ENCODE measurements at regions not wholly inside any gene's neighbourhood (a gene's known extent, or its start where the extent isn't known, plus 50 kb on each side); places are given as distances from the start of the nearest gene placed in this dataset.

DNA sequence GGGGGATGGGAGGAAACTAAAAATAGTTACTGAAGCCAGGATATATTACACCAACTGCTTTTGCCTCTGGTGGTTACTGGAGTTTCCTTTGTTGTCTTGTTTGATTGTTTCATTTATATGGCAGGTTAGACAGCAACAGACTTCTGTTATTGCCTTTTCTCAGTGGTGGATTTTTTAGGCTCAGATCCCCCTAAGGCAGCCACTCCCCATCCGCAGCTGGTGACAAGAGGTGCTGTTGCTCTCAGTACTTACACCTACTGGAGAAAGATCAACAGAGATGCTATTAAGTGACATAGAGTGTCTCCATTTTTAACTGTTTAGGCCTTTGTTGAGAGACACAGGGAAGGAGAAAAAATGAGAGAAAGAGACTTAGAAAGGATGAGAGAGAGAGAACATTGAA lies 552.1 kb downstream of the PKHD1 start:
- peaks cover 0 to 5% of the 10 kb centered on the region in 2 experiments for H3K4me1 ChIP-seq (ENCODE audit: control insufficient read depth in 1 of 2, insufficient read depth in 2 of 2, low read length in 2 of 2)
- H3K27me3 ChIP-seq (ENCODE audit: insufficient read depth, low read length) = no peaks in the 10 kb centered on the region
- no peaks in the 10 kb centered on the region for H3K79me1 ChIP-seq (ENCODE audit: low read length)
- no peak overlapping the region for H3K14ac ChIP-seq (ENCODE audit: low read length)
- H3K4me3 ChIP-seq (ENCODE audit: low read depth, low read length) = no peak overlapping the region
- no peak overlapping the region for H2BK120ac ChIP-seq (ENCODE audit: insufficient read depth, low read length, poor library complexity)
- no peak overlapping the region for H4K91ac ChIP-seq (ENCODE audit: low read depth, low read length)
- WGBS (ENCODE audit: extremely low coverage, insufficient coverage, insufficient read length) = no CpG with 5 or more reads among the region's 1 CpG
- DNase-seq = no peak
- no peaks in the 10 kb centered on the region for H3K79me2 ChIP-seq (ENCODE audit: control insufficient read depth, insufficient read depth, low read length, poor library complexity)
- H2AFZ ChIP-seq (ENCODE audit: insufficient read depth, low read length, poor library complexity) = no peak overlapping the region
- no peak overlapping the region for H3K4ac ChIP-seq (ENCODE audit: low read depth, low read length)
- no peak overlapping the region for H3K9ac ChIP-seq (ENCODE audit: low read length)
- no peak overlapping the region for H3K4me2 ChIP-seq (ENCODE audit: low read length)
- H2BK5ac ChIP-seq (ENCODE audit: low read depth, low read length, poor library complexity) = no peak overlapping the region
- H4K12ac ChIP-seq (ENCODE audit: low read depth, low read length) = no peak overlapping the region
- no peak overlapping the region for H4K8ac ChIP-seq (ENCODE audit: low read depth, low read length)
- H2AK5ac ChIP-seq (ENCODE audit: low read length) = no peak overlapping the region
- no peak overlapping the region for H3K23ac ChIP-seq (ENCODE audit: low read length)
- no peak overlapping the region for H3K27ac ChIP-seq (ENCODE audit: low read depth, low read length)
- no peak overlapping the region for H2BK12ac ChIP-seq (ENCODE audit: low read length)
- H3K18ac ChIP-seq (ENCODE audit: low read length) = no peak overlapping the region
- no peaks in the 10 kb centered on the region for H3K9me3 ChIP-seq (ENCODE audit: insufficient read depth, low read depth, low read length)
- H3K36me3 ChIP-seq (ENCODE audit: control insufficient read depth in 1 of 2, insufficient read depth in 2 of 2, low read length in 2 of 2) = no peaks in the 10 kb centered on the region

- peaks cover 0 to 5% of the 10 kb centered on the region in 2 experiments for H3K4me1 ChIP-seq (ENCODE audit: control insufficient read depth in 1 of 2, insufficient read depth in 2 of 2, low read length in 2 of 2)
- no peaks in the 10 kb centered on the region for H3K27me3 ChIP-seq (ENCODE audit: insufficient read depth, low read length)
- no peak overlapping the region for H4K91ac ChIP-seq (ENCODE audit: low read depth, low read length)
- H2AFZ ChIP-seq (ENCODE audit: insufficient read depth, low read length, poor library complexity) = no peak overlapping the region
- no peak overlapping the region for H3K9ac ChIP-seq (ENCODE audit: low read length)
- no peak overlapping the region for H3K4me3 ChIP-seq (ENCODE audit: low read depth, low read length)
- no peak overlapping the region for H3K14ac ChIP-seq (ENCODE audit: low read length)
- no peak overlapping the region for H3K4me2 ChIP-seq (ENCODE audit: low read length)
- no peak overlapping the region for H3K23ac ChIP-seq (ENCODE audit: low read length)
- no peak overlapping the region for H3K4ac ChIP-seq (ENCODE audit: low read depth, low read length)
- no peaks in the 10 kb centered on the region for H3K36me3 ChIP-seq (ENCODE audit: control insufficient read depth in 1 of 2, insufficient read depth in 2 of 2, low read length in 2 of 2)
- no peak overlapping the region for H3K18ac ChIP-seq (ENCODE audit: low read length)
- no peak overlapping the region for H2AK5ac ChIP-seq (ENCODE audit: low read length)
- H3K79me1 ChIP-seq (ENCODE audit: low read length) = no peaks in the 10 kb centered on the region
- H3K9me3 ChIP-seq (ENCODE audit: insufficient read depth, low read depth, low read length) = no peaks in the 10 kb centered on the region
- no peaks in the 10 kb centered on the region for H3K79me2 ChIP-seq (ENCODE audit: control insufficient read depth, insufficient read depth, low read length, poor library complexity)
- DNase-seq = no peak
- no peak overlapping the region for H2BK120ac ChIP-seq (ENCODE audit: insufficient read depth, low read length, poor library complexity)
- no peak overlapping the region for H2BK12ac ChIP-seq (ENCODE audit: low read length)
- no peak overlapping the region for H4K8ac ChIP-seq (ENCODE audit: low read depth, low read length)
- no peak overlapping the region for H2BK5ac ChIP-seq (ENCODE audit: low read depth, low read length, poor library complexity)
- no peak overlapping the region for H4K12ac ChIP-seq (ENCODE audit: low read depth, low read length)
- H3K27ac ChIP-seq (ENCODE audit: low read depth, low read length) = no peak overlapping the region
- no CpG with 5 or more reads among the region's 2 CpGs for WGBS (ENCODE audit: extremely low coverage, insufficient coverage, insufficient read length)
Observed at GRCh38 chr6:51536728-51537127, 550.7 kb downstream of the PKHD1 start.

DNA sequence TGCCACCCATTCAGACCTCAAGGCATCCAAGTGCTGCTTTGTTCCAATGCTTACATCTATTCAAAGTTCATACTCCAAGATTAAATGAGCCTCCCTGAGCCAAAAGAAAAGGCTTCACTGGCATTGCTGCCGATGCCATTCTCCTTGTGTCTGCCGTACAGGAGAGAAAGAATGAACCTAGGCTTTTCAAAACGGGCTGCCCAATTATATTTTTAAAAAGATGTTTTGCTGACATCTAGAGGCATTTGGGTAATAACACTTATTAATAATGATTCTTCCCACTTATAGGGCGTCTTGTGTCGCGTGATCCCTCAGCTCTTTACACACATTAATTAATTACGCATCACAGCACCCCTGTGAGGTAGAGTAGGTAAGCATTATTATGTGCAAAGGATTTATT lies 545.6 kb downstream of the PKHD1 start:
- Histone ChIP-seq H3K9ac (ENCODE audit: low read length) (no peak overlapping the region), H3K18ac (ENCODE audit: low read length) (no peak overlapping the region), H4K12ac (ENCODE audit: low read depth, low read length) (no peak overlapping the region), H2AFZ (ENCODE audit: insufficient read depth, low read length, poor library complexity) (no peak overlapping the region), H2AK5ac (ENCODE audit: low read length) (no peak overlapping the region), H2BK12ac (ENCODE audit: low read length) (no peak overlapping the region), H3K79me1 (ENCODE audit: low read length) (no peaks in the 10 kb centered on the region), H3K4me2 (ENCODE audit: low read length) (no peak overlapping the region), H3K79me2 (ENCODE audit: control insufficient read depth, insufficient read depth, low read length, poor library complexity) (no peaks in the 10 kb centered on the region), H3K4me3 (ENCODE audit: low read depth, low read length) (no peak overlapping the region), H3K36me3 (ENCODE audit: control insufficient read depth in 1 of 2, insufficient read depth in 2 of 2, low read length in 2 of 2) (no peaks in the 10 kb centered on the region), H3K4ac (ENCODE audit: low read depth, low read length) (no peak overlapping the region), H4K8ac (ENCODE audit: low read depth, low read length) (no peak overlapping the region), H3K9me3 (ENCODE audit: insufficient read depth, low read depth, low read length) (no peaks in the 10 kb centered on the region), H3K23ac (ENCODE audit: low read length) (no peak overlapping the region), H3K27ac (ENCODE audit: low read depth, low read length) (no peak overlapping the region), H3K4me1 (ENCODE audit: control insufficient read depth in 1 of 2, insufficient read depth in 2 of 2, low read length in 2 of 2) (no peaks in the 10 kb centered on the region), H3K27me3 (ENCODE audit: insufficient read depth, low read length) (no peaks in the 10 kb centered on the region), H4K91ac (ENCODE audit: low read depth, low read length) (no peak overlapping the region), H2BK5ac (ENCODE audit: low read depth, low read length, poor library complexity) (no peak overlapping the region), H3K14ac (ENCODE audit: low read length) (no peak overlapping the region), H2BK120ac (ENCODE audit: insufficient read depth, low read length, poor library complexity) (no peak overlapping the region)
- peak in 1 of 2 donors; percentile 59 for DNase-seq
- WGBS (ENCODE audit: extremely low coverage, insufficient coverage, insufficient read length) = no CpG with 5 or more reads among the region's 7 CpGs

DNA sequence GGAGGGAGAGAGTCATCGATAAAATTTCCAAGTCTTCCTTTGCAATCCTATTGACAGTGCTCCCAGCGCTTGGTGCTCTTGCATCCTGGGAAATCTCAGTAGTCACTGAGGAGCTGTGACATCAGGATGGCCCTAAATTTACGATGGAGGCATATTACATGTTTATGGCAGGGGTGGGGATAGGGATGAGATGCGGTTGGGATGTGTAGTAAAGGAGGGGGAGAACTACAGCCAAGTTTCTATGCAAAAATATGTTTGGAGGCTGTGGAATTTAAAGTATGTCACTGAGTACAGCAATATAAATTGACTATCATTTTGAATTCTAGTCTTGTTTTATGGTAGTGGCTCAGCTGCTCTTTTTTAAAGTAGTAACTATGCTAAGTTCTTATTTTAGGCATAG lies 544.9 kb downstream of the PKHD1 start:
- Histone ChIP-seq H3K79me2 (ENCODE audit: control insufficient read depth, insufficient read depth, low read length, poor library complexity) (no peaks in the 10 kb centered on the region), H3K4me3 (ENCODE audit: low read depth, low read length) (no peak overlapping the region), H3K9ac (ENCODE audit: low read length) (no peak overlapping the region), H3K18ac (ENCODE audit: low read length) (no peak overlapping the region), H2BK120ac (ENCODE audit: insufficient read depth, low read length, poor library complexity) (no peak overlapping the region), H2AFZ (ENCODE audit: insufficient read depth, low read length, poor library complexity) (no peak overlapping the region), H3K27me3 (ENCODE audit: insufficient read depth, low read length) (no peaks in the 10 kb centered on the region), H3K4me1 (ENCODE audit: control insufficient read depth in 1 of 2, insufficient read depth in 2 of 2, low read length in 2 of 2) (no peaks in the 10 kb centered on the region), H3K4me2 (ENCODE audit: low read length) (no peak overlapping the region), H3K79me1 (ENCODE audit: low read length) (no peaks in the 10 kb centered on the region), H3K27ac (ENCODE audit: low read depth, low read length) (no peak overlapping the region), H2AK5ac (ENCODE audit: low read length) (no peak overlapping the region), H4K8ac (ENCODE audit: low read depth, low read length) (no peak overlapping the region), H2BK5ac (ENCODE audit: low read depth, low read length, poor library complexity) (no peak overlapping the region), H4K91ac (ENCODE audit: low read depth, low read length) (no peak overlapping the region), H3K14ac (ENCODE audit: low read length) (no peak overlapping the region), H2BK12ac (ENCODE audit: low read length) (no peak overlapping the region), H3K36me3 (ENCODE audit: control insufficient read depth in 1 of 2, insufficient read depth in 2 of 2, low read length in 2 of 2) (no peaks in the 10 kb centered on the region), H4K12ac (ENCODE audit: low read depth, low read length) (no peak overlapping the region), H3K23ac (ENCODE audit: low read length) (no peak overlapping the region), H3K9me3 (ENCODE audit: insufficient read depth, low read depth, low read length) (no peaks in the 10 kb centered on the region), H3K4ac (ENCODE audit: low read depth, low read length) (no peak overlapping the region)
- WGBS (ENCODE audit: extremely low coverage, insufficient coverage, insufficient read length) = no CpG with 5 or more reads among the region's 4 CpGs
- no peak for DNase-seq

All from trophoblast cell (in vitro differentiated cells and primary cell).